GM10266 (cell line): ENCODE measurements at regions not wholly inside any gene's neighbourhood (a gene's known extent, or its start where the extent isn't known, plus 50 kb on each side); places are given as distances from the start of the nearest gene placed in this dataset.

Experiments used
- DNase-seq: peaks from one replicate; pipeline ENCODE4 v3.0.0; 2012; ENCODE audit errors: extremely low spot score
- CTCF ChIP-seq: IDR thresholded peaks from 2 replicates; pipeline ENCODE4 v1.5.1; 2012; ENCODE audit warnings: mild to moderate bottlenecking, low read depth; ENCODE audit not compliant: control insufficient read depth, insufficient read depth; ENCODE audit errors: missing control alignments

DNA sequence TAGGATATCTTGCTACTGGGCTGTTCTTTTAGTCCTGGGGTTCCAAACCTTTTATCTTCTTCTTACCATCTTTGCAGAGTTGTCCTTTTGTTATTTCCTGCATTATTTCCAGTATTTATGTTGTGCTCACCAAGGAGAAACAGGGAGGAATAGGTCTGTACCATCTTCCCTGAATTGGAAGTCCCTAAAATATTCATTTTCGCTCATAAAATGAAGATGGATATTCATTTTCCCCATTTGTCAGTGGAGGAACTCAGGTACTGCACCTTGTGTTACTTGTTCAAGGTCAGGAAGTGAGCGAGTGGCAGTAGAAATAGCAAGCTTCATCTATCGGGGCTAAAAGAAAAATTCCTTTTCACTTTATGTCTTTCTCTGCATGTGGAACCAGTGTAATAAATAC, 989.7 kb downstream of the CDH11 start:
- DNase-seq = no peak
- no peak for TF ChIP-seq CTCF

DNA sequence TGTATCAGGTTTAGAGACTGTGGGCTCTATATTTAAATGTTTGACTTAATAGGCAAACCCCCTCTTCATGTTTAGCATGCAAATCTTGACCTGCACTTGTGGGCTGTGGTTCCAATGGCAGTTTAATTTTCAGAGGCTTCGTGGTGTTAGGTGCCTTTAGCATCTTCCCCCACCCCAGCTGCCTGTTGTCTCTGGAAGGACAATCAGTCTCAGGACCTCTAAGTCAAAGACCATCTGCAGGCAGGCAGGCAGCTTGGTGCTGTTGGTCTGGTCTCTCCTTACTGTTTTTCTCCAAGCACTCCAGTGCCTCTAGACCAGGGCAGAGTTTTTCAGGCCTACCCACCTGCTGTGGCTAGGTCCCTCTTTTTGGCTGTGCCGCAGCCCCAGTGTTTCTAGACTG, 990.4 kb downstream of the CDH11 start:
- no peak for DNase-seq
- no peak for TF ChIP-seq CTCF

- no peak for TF ChIP-seq CTCF
- no peak for DNase-seq
Observed at GRCh38 chr16:64130140-64130539, 991.7 kb downstream of the CDH11 start.

- no peak for DNase-seq
- TF ChIP-seq CTCF = no peak
Observed at GRCh38 chr16:64122177-64122576, 999.7 kb downstream of the CDH11 start.

GRCh38 chr16:64121473-64121872, 1000.4 kb downstream of the CDH11 start:
- no peak for DNase-seq
- no peak for TF ChIP-seq CTCF

- TF ChIP-seq CTCF = no peak
- no peak for DNase-seq
Observed at GRCh38 chr16:64116151-64116550, 1005.7 kb downstream of the CDH11 start.

- TF ChIP-seq CTCF = no peak
- DNase-seq = no peak
Observed at GRCh38 chr16:64109241-64109640, 1012.6 kb downstream of the CDH11 start.

GRCh38 chr16:64102654-64103053, 1019.2 kb downstream of the CDH11 start:
- TF ChIP-seq CTCF = no peak

More at GRCh38 chr16:64102654-64103053, 1019.2 kb downstream of the CDH11 start:
- DNase-seq = no peak
